H9 (cell line): ENCODE measurements at regions not wholly inside any gene's neighbourhood (a gene's known extent, or its start where the extent isn't known, plus 50 kb on each side); places are given as distances from the start of the nearest gene placed in this dataset.

Source experiments
- DNase-seq: peaks from one replicate; pipeline ENCODE4 v3.0.0-alpha.2; 2017
- H2AFZ ChIP-seq: one replicate; pipeline ENCODE4 v1.6.1; 2013; ENCODE audit warnings: mild to moderate bottlenecking, low read length, control low read depth, moderate library complexity
- H2AK5ac ChIP-seq: 2 replicates; pipeline ENCODE4 v1.6.1; 2013; ENCODE audit warnings: low read length, control low read depth, mixed read lengths; ENCODE audit not compliant: insufficient read length
- H2BK120ac ChIP-seq: one replicate; pipeline ENCODE4 v1.6.1; 2013; ENCODE audit warnings: low read depth, mild to moderate bottlenecking, low read length, control low read depth, inconsistent platforms; ENCODE audit not compliant: poor library complexity, severe bottlenecking
- H2BK12ac ChIP-seq: 2 replicates; pipeline ENCODE4 v1.6.1; 2013; ENCODE audit warnings: low read length, control low read depth, mixed read lengths, low read depth; ENCODE audit not compliant: insufficient read length
- H2BK15ac ChIP-seq: 2 replicates; pipeline ENCODE4 v1.6.1; 2013; ENCODE audit warnings: low read depth, low read length, control low read depth
- H2BK20ac ChIP-seq: one replicate; pipeline ENCODE4 v1.6.1; 2013; ENCODE audit warnings: low read depth, mild to moderate bottlenecking, low read length, control low read depth, inconsistent platforms; ENCODE audit not compliant: poor library complexity, severe bottlenecking
- H2BK5ac ChIP-seq: 2 replicates; pipeline ENCODE4 v1.6.1; 2013; ENCODE audit warnings: low read length, control low read depth, mixed read lengths; ENCODE audit not compliant: insufficient read length
- H3K14ac ChIP-seq: 2 replicates; pipeline ENCODE4 v1.6.1; 2013; ENCODE audit warnings: low read length, control low read depth; ENCODE audit not compliant: insufficient read depth
- H3K18ac ChIP-seq: 2 replicates; pipeline ENCODE4 v1.6.1; 2013; ENCODE audit warnings: low read depth, mild to moderate bottlenecking, mixed read lengths, low read length, control low read depth; ENCODE audit not compliant: insufficient read length
- H3K23ac ChIP-seq: 2 replicates; pipeline ENCODE4 v1.6.1; 2013; ENCODE audit warnings: low read length, control low read depth, mixed read lengths, low read depth; ENCODE audit not compliant: insufficient read length
- H3K23me2 ChIP-seq: 2 replicates; pipeline ENCODE4 v1.6.1; 2013; ENCODE audit warnings: low read depth, mild to moderate bottlenecking, mixed read lengths, low read length, control low read depth; ENCODE audit not compliant: insufficient read length, poor library complexity, severe bottlenecking
- H3K27ac ChIP-seq: 2 replicates; pipeline ENCODE4 v1.5.1; 2013; ENCODE audit warnings: low read length, control low read depth, mixed read lengths, low read depth; ENCODE audit not compliant: insufficient read length
- H3K27me3 ChIP-seq: 2 replicates; pipeline ENCODE4 v1.6.1; 2013; ENCODE audit warnings: low read length, control low read depth, inconsistent platforms; ENCODE audit not compliant: insufficient read depth
- H3K4ac ChIP-seq: 2 replicates; pipeline ENCODE4 v1.6.1; 2013; ENCODE audit warnings: low read depth, mild to moderate bottlenecking, control low read depth, inconsistent platforms, low read length, moderate library complexity
- H3K4me1 ChIP-seq: 2 replicates; pipeline ENCODE4 v1.6.1; 2013; ENCODE audit warnings: low read length, control low read depth, inconsistent platforms; ENCODE audit not compliant: insufficient read depth
- H3K4me2 ChIP-seq: 2 replicates; pipeline ENCODE4 v1.6.1; 2013; ENCODE audit warnings: low read length, control low read depth, mixed read lengths; ENCODE audit not compliant: insufficient read length, insufficient read depth
- H3K56ac ChIP-seq: 2 replicates; pipeline ENCODE4 v1.6.1; 2013; ENCODE audit warnings: low read depth, mild to moderate bottlenecking, mixed read lengths, low read length, control low read depth; ENCODE audit not compliant: insufficient read length
- H3K79me1 ChIP-seq: 2 replicates; pipeline ENCODE4 v1.6.1; 2013; ENCODE audit warnings: low read depth, mild to moderate bottlenecking, moderate library complexity, low read length, control low read depth, inconsistent platforms; ENCODE audit not compliant: insufficient read depth, poor library complexity, severe bottlenecking
- H3K79me2 ChIP-seq: 2 replicates; pipeline ENCODE4 v1.6.1; 2013; ENCODE audit warnings: low read length, control low read depth, inconsistent platforms; ENCODE audit not compliant: insufficient read depth
- H3K9ac ChIP-seq: 2 replicates; pipeline ENCODE4 v1.6.1; 2013; ENCODE audit warnings: low read length, control low read depth, mixed read lengths; ENCODE audit not compliant: insufficient read length; ENCODE audit errors: extremely low read depth
- H3K9me3 ChIP-seq: one replicate; pipeline ENCODE4 v1.6.1; 2013; ENCODE audit warnings: low read depth, low read length, inconsistent platforms; ENCODE audit not compliant: control insufficient read depth
- H3T11ph ChIP-seq: one replicate; pipeline ENCODE4 v1.6.1; 2013; ENCODE audit warnings: mild to moderate bottlenecking, low read length, control low read depth, inconsistent platforms
- H4K20me1 ChIP-seq: one replicate; pipeline ENCODE4 v1.6.1; 2013; ENCODE audit not compliant: control insufficient read depth, insufficient read length, insufficient read depth
- H4K5ac ChIP-seq: 2 replicates; pipeline ENCODE4 v1.6.1; 2013; ENCODE audit warnings: low read depth, mild to moderate bottlenecking, mixed read lengths, low read length, control low read depth; ENCODE audit not compliant: insufficient read length
- H4K8ac ChIP-seq: replicated peaks from 2 replicates; pipeline ENCODE4 v1.6.1; 2013; ENCODE audit warnings: low read length, control low read depth, mixed read lengths, low read depth; ENCODE audit not compliant: insufficient read length
- H4K91ac ChIP-seq: 2 replicates; pipeline ENCODE4 v1.6.1; 2013; ENCODE audit warnings: low read depth, mild to moderate bottlenecking, moderate library complexity, mixed read lengths, low read length, control low read depth; ENCODE audit not compliant: insufficient read length
- H3K27ac Mint-ChIP-seq, 3 experiments: 2 replicates in 2 of 3; 3 replicates in 1 of 3; pipeline ENCODE4 v1.8.0; 2020 to 2021; ENCODE audit warnings: mixed read lengths in 3 of 3, mild to moderate bottlenecking in 1 of 3, moderate library complexity in 1 of 3
- H3K27me3 Mint-ChIP-seq: 2 replicates; pipeline ENCODE4 v1.8.0; 2021; ENCODE audit warnings: low read depth, mild to moderate bottlenecking, moderate library complexity, mixed read lengths
- H3K36me3 Mint-ChIP-seq, 3 experiments: 2 replicates in 2 of 3; 3 replicates in 1 of 3; pipeline ENCODE4 v1.8.0; 2020 to 2021; ENCODE audit warnings: low read depth in 3 of 3, mixed read lengths in 3 of 3; ENCODE audit not compliant: insufficient read depth in 1 of 3
- H3K4me1 Mint-ChIP-seq, 2 experiments: 2 replicates each; pipeline ENCODE4 v1.8.0; 2020; ENCODE audit warnings: mixed read lengths in 2 of 2
- H3K4me3 Mint-ChIP-seq, 2 experiments: 2 replicates in 1 of 2; 3 replicates in 1 of 2; pipeline ENCODE4 v1.8.0; 2020 to 2021; ENCODE audit warnings: mild to moderate bottlenecking in 2 of 2, mixed read lengths in 2 of 2, moderate library complexity in 1 of 2
- H3K9me3 Mint-ChIP-seq, 2 experiments: 2 replicates in 1 of 2; 3 replicates in 1 of 2; pipeline ENCODE4 v1.8.0; 2020; ENCODE audit warnings: mild to moderate bottlenecking in 2 of 2, mixed read lengths in 2 of 2, moderate library complexity in 1 of 2
- WGBS: extraction: QIAGEN DNeasy Blood & Tissue Kit; methylation state at CpG from one replicate; pipeline ENCODE4 v1.1.7; 2013; ENCODE audit warnings: missing lambda C conversion rate, low lambda C conversion rate, mixed read lengths; ENCODE audit not compliant: insufficient read length; ENCODE audit errors: extremely low coverage; 5-methylcytosine and 5-hydroxymethylcytosine counted together
- TF ChIP-seq, protein P1 (sequence below): fragments of 200-600 bp; sonication (generic); conservative IDR thresholded peaks from 3 replicates; pipeline ENCODE4 v1.8.0; 2021; ENCODE audit warnings: antibody characterized with exemption, mild to moderate bottlenecking

DNA sequence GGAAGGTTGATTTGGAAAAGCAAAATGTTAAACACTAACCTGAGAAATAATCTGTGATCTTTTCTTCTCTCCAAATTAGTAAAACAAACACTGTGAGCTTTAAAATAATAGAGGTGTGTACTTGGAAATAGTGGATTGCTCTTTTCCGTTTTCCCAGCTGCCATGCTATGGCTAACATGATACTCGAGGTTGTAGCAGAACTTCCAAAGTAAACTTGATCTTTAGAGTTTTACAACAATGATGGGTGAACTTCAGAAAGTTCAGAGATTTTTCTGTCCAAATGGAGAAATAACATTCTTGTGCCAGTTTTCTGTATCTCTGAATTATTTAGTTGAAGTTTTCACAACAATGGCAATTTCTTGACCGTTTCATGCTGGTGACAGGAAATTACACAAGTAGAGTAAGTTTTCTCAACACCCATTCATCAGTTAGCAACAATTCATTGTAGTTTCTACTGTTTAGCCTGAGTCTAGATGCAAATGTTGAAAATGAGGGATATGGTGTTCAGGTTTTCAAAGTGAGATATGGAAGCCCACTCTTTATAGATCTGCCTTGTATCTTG is 135.3 kb upstream of the CTAGE1 start:
- no CpG with 5 or more reads among the region's 3 CpGs for WGBS
- no peaks in the 10 kb centered on the region; the same call in 1 of the 2 replicates for H3K27me3 ChIP-seq
- no peaks in the 10 kb centered on the region for H3K79me2 ChIP-seq
- no peak overlapping the region for H4K5ac ChIP-seq
- no peaks in the 10 kb centered on the region for H3K23me2 ChIP-seq
- Mint-ChIP-seq H3K27ac (no peak overlapping the region), H3K27me3 (peaks cover 16% of the 10 kb centered on the region), H3K4me1 (peaks cover 5 to 13% of the 10 kb centered on the region in 2 experiments), H3K36me3 (no peaks in the 10 kb centered on the region), H3K9me3 (no peaks in the 10 kb centered on the region), H3K4me3 (no peak overlapping the region)
- no peak overlapping the region for H4K8ac ChIP-seq
- H4K91ac ChIP-seq = no peak overlapping the region
- H3K4ac ChIP-seq = no peak overlapping the region
- H3K56ac ChIP-seq = no peak overlapping the region
- no peak overlapping the region for H2BK15ac ChIP-seq
- H2AK5ac ChIP-seq = no peak overlapping the region
- TF ChIP-seq, protein P1, sequence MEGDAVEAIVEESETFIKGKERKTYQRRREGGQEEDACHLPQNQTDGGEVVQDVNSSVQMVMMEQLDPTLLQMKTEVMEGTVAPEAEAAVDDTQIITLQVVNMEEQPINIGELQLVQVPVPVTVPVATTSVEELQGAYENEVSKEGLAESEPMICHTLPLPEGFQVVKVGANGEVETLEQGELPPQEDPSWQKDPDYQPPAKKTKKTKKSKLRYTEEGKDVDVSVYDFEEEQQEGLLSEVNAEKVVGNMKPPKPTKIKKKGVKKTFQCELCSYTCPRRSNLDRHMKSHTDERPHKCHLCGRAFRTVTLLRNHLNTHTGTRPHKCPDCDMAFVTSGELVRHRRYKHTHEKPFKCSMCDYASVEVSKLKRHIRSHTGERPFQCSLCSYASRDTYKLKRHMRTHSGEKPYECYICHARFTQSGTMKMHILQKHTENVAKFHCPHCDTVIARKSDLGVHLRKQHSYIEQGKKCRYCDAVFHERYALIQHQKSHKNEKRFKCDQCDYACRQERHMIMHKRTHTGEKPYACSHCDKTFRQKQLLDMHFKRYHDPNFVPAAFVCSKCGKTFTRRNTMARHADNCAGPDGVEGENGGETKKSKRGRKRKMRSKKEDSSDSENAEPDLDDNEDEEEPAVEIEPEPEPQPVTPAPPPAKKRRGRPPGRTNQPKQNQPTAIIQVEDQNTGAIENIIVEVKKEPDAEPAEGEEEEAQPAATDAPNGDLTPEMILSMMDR = no peak
- H3K27ac ChIP-seq = no peak overlapping the region
- no peak overlapping the region for H2BK12ac ChIP-seq
- H2BK5ac ChIP-seq = no peak overlapping the region
- H3K9ac ChIP-seq = no peak overlapping the region
- no peak overlapping the region for H2BK120ac ChIP-seq
- no peak overlapping the region for H3K18ac ChIP-seq
- no peaks in the 10 kb centered on the region for H3K79me1 ChIP-seq
- H3K23ac ChIP-seq = no peak overlapping the region
- H2BK20ac ChIP-seq = no peak overlapping the region
- H3K14ac ChIP-seq = no peak overlapping the region
- H2AFZ ChIP-seq = no peak overlapping the region
- H3K4me2 ChIP-seq = no peak overlapping the region
- H3K9me3 ChIP-seq = no peaks in the 10 kb centered on the region
- no peaks in the 10 kb centered on the region; the same call in 1 of the 2 replicates for H3K4me1 ChIP-seq
- no peaks in the 10 kb centered on the region for H4K20me1 ChIP-seq
- no peak for DNase-seq
- no peak overlapping the region for H3T11ph ChIP-seq
